ENCODE measurements at regions not wholly inside any gene's neighbourhood (a gene's known extent, or its start where the extent isn't known, plus 50 kb on each side); places are given as distances from the start of the nearest gene placed in this dataset.

GRCh38 chr14:83838226-83838625 lies 1691.7 kb upstream of the FLRT2 start:
- no peaks in the 10 kb centered on the region for H3K27me3 ChIP-seq
- H3K9me3 ChIP-seq, result no peaks in the 10 kb centered on the region
- intact Hi-C loops (cut with DNase I), result no loop called here
- H3K36me3 ChIP-seq, result no peaks in the 10 kb centered on the region
- DNase-seq (no peak), ATAC-seq (no peak)
- TF ChIP-seq CTCF (IDR thresholded peaks at IDR 0.05) (no peak), POLR2A (IDR thresholded peaks at IDR 0.05) (no peak)
- no peak overlapping the region for H3K4me3 ChIP-seq
- WGBS, 4 donors, result 72 to 89% (median 78%) methylated on average over 3 of the region's 3 CpGs
- H3K4me1 ChIP-seq, result no peaks in the 10 kb centered on the region
- no peak overlapping the region for H3K27ac ChIP-seq

- no peak overlapping the region for H3K4me3 ChIP-seq
- TF ChIP-seq CTCF (IDR thresholded peaks at IDR 0.05) (no peak), POLR2A (IDR thresholded peaks at IDR 0.05) (no peak)
- no peak overlapping the region for H3K27ac ChIP-seq
- WGBS, 4 donors, result 61 to 79% (median 70%) methylated on average over 3 of the region's 3 CpGs
- intact Hi-C loops (cut with DNase I), result no loop called here
- no peaks in the 10 kb centered on the region for H3K9me3 ChIP-seq
- no peaks in the 10 kb centered on the region for H3K4me1 ChIP-seq
- no peaks in the 10 kb centered on the region for H3K27me3 ChIP-seq
- no peaks in the 10 kb centered on the region for H3K36me3 ChIP-seq
- no peak for ATAC-seq
- no peak for DNase-seq
These were observed 1687.4 kb upstream of the FLRT2 start for GRCh38 chr14:83842547-83842946.

- H3K27ac ChIP-seq, result no peak overlapping the region
- WGBS, 4 donors, result 64 to 83% (median 79%) methylated on average over 1 of the region's 1 CpG
- no peak overlapping the region for H3K4me3 ChIP-seq
- no peaks in the 10 kb centered on the region for H3K4me1 ChIP-seq
- no peaks in the 10 kb centered on the region for H3K27me3 ChIP-seq
- H3K9me3 ChIP-seq, result no peaks in the 10 kb centered on the region
- DNase-seq (no peak), ATAC-seq (no peak)
- intact Hi-C loops (cut with DNase I), result no loop called here
- no peak for TF ChIP-seq POLR2A (IDR thresholded peaks at IDR 0.05)
- TF ChIP-seq CTCF (IDR thresholded peaks at IDR 0.05), result no peak
- H3K36me3 ChIP-seq, result no peaks in the 10 kb centered on the region
These were observed 1682.8 kb upstream of the FLRT2 start for GRCh38 chr14:83847102-83847501.

- WGBS, 4 donors, result 71 to 79% (median 74%) methylated on average over 5 of the region's 5 CpGs
These were observed 1679.9 kb upstream of the FLRT2 start for GRCh38 chr14:83850092-83850491.

More at GRCh38 chr14:83850092-83850491, 1679.9 kb upstream of the FLRT2 start:
- Histone ChIP-seq H3K4me1 (no peaks in the 10 kb centered on the region), H3K27me3 (no peaks in the 10 kb centered on the region), H3K4me3 (no peak overlapping the region), H3K27ac (no peak overlapping the region), H3K36me3 (no peaks in the 10 kb centered on the region), H3K9me3 (no peaks in the 10 kb centered on the region)
- TF ChIP-seq CTCF (IDR thresholded peaks at IDR 0.05), result no peak
- TF ChIP-seq POLR2A (IDR thresholded peaks at IDR 0.05), result no peak
- DNase-seq (peak in 1 of 5 donors; percentile 16), ATAC-seq (no peak)
- intact Hi-C loops (cut with DNase I), result no loop called here
